Trophoblast cell (in vitro differentiated cells and primary cell): ENCODE measurements at regions not wholly inside any gene's neighbourhood (a gene's known extent, or its start where the extent isn't known, plus 50 kb on each side); places are given as distances from the start of the nearest gene placed in this dataset.

Experiments
- DNase-seq, 2 donors: peaks; one replicate each; pipeline ENCODE4 v3.0.0-alpha.2; 2016
- H2AFZ ChIP-seq: 2 replicates; pipeline ENCODE4 v1.6.1; 2013; ENCODE audit warnings: low read length, moderate library complexity, mild to moderate bottlenecking; ENCODE audit not compliant: insufficient read depth, poor library complexity
- H2AK5ac ChIP-seq: 2 replicates; pipeline ENCODE4 v1.6.1; 2013; ENCODE audit warnings: mild to moderate bottlenecking, low read length
- H2BK120ac ChIP-seq: 2 replicates; pipeline ENCODE4 v1.6.1; 2013; ENCODE audit warnings: low read length, mild to moderate bottlenecking, moderate library complexity; ENCODE audit not compliant: insufficient read depth, poor library complexity
- H2BK12ac ChIP-seq: 2 replicates; pipeline ENCODE4 v1.6.1; 2013; ENCODE audit warnings: mild to moderate bottlenecking, low read length, moderate library complexity
- H2BK5ac ChIP-seq: 2 replicates; pipeline ENCODE4 v1.6.1; 2013; ENCODE audit warnings: low read length, low read depth, moderate library complexity, mild to moderate bottlenecking; ENCODE audit not compliant: poor library complexity
- H3K14ac ChIP-seq: 2 replicates; pipeline ENCODE4 v1.6.1; 2013; ENCODE audit warnings: mild to moderate bottlenecking, low read length
- H3K18ac ChIP-seq: 2 replicates; pipeline ENCODE4 v1.6.1; 2013; ENCODE audit warnings: mild to moderate bottlenecking, low read length
- H3K23ac ChIP-seq: 2 replicates; pipeline ENCODE4 v1.6.1; 2013; ENCODE audit warnings: low read length
- H3K27ac ChIP-seq: 2 replicates; pipeline ENCODE4 v1.5.1; 2013; ENCODE audit warnings: low read depth, mild to moderate bottlenecking, inconsistent platforms, low read length, moderate library complexity
- H3K27me3 ChIP-seq: 2 replicates; pipeline ENCODE4 v1.6.1; 2013; ENCODE audit warnings: inconsistent platforms, mild to moderate bottlenecking, low read length, moderate library complexity; ENCODE audit not compliant: insufficient read depth
- H3K36me3 ChIP-seq, 2 experiments: 1 replicate in 1 of 2; 2 replicates in 1 of 2; pipeline ENCODE4 v1.6.1; 2013; ENCODE audit warnings: low read length in 2 of 2, mild to moderate bottlenecking in 2 of 2, moderate library complexity in 1 of 2; ENCODE audit not compliant: insufficient read depth in 2 of 2, control insufficient read depth in 1 of 2
- H3K4ac ChIP-seq: 2 replicates; pipeline ENCODE4 v1.6.1; 2013; ENCODE audit warnings: low read depth, mild to moderate bottlenecking, low read length, moderate library complexity
- H3K4me1 ChIP-seq, 2 experiments: 1 replicate in 1 of 2; 2 replicates in 1 of 2; pipeline ENCODE4 v1.6.1; 2013; ENCODE audit warnings: low read length in 2 of 2, mild to moderate bottlenecking in 2 of 2, moderate library complexity in 1 of 2; ENCODE audit not compliant: insufficient read depth in 2 of 2, control insufficient read depth in 1 of 2
- H3K4me2 ChIP-seq: 2 replicates; pipeline ENCODE4 v1.6.1; 2013; ENCODE audit warnings: inconsistent platforms, mild to moderate bottlenecking, low read length, moderate library complexity
- H3K4me3 ChIP-seq: 2 replicates; pipeline ENCODE4 v1.5.1; 2013; ENCODE audit warnings: mild to moderate bottlenecking, low read depth, low read length, inconsistent platforms
- H3K79me1 ChIP-seq: one replicate; pipeline ENCODE4 v1.6.1; 2013; ENCODE audit warnings: low read length
- H3K79me2 ChIP-seq: 2 replicates; pipeline ENCODE4 v1.6.1; 2013; ENCODE audit warnings: low read length, mild to moderate bottlenecking; ENCODE audit not compliant: control insufficient read depth, insufficient read depth, poor library complexity
- H3K9ac ChIP-seq: 2 replicates; pipeline ENCODE4 v1.6.1; 2013; ENCODE audit warnings: mild to moderate bottlenecking, low read length
- H3K9me3 ChIP-seq: 2 replicates; pipeline ENCODE4 v1.6.1; 2013; ENCODE audit warnings: low read depth, mild to moderate bottlenecking, control low read depth, inconsistent platforms, low read length; ENCODE audit not compliant: insufficient read depth
- H4K12ac ChIP-seq: 2 replicates; pipeline ENCODE4 v1.6.1; 2013; ENCODE audit warnings: low read depth, mild to moderate bottlenecking, low read length, moderate library complexity
- H4K8ac ChIP-seq: 2 replicates; pipeline ENCODE4 v1.6.1; 2013; ENCODE audit warnings: low read depth, mild to moderate bottlenecking, low read length, moderate library complexity
- H4K91ac ChIP-seq: one replicate; pipeline ENCODE4 v1.6.1; 2013; ENCODE audit warnings: low read depth, mild to moderate bottlenecking, low read length, moderate library complexity
- WGBS: extraction: QIAGEN DNeasy Blood & Tissue Kit; methylation state at CpG from one replicate; pipeline ENCODE4 v1.1.7; 2013; ENCODE audit warnings: missing lambda C conversion rate; ENCODE audit not compliant: insufficient read length, insufficient coverage; ENCODE audit errors: extremely low coverage; 5-methylcytosine and 5-hydroxymethylcytosine counted together

DNA sequence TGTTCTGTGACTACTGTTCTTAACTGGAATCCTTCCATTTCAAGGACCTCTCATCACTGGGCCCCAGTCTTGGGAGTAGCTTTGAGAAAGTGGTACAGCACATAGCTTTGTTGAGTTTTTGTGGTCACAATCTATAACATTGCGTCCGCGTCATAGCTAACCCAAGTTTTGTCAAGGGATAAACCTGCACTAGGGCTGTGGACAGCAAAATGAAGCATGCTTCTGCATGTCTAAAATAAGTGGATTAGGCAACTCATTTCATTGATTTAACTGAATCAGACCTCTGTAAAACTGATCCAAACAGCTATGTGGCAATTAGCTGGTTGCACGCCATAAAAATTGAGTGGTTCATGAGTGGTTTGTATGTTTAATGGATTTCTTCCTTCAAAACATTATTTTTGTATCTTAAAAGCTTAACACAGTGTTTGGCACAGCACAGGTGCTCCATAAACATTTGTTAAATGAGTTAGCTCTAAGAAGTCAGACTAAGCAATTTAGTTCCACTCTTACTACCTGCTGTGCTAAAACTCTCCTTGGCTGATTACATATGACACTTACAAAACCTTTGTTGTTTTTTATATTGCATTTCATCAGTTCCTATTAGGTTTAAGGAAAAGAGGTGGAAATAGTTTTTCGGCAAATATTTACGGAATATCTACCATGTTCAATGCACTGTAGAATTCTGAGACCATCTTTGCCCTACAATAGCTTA, 160.3 kb upstream of the ATXN1 start:
- H4K91ac ChIP-seq = no peak overlapping the region
- H3K14ac ChIP-seq = no peak overlapping the region
- no peaks in the 10 kb centered on the region for H3K9me3 ChIP-seq
- H3K4me3 ChIP-seq = no peak overlapping the region
- WGBS = no CpG with 5 or more reads among the region's 6 CpGs
- no peaks in the 10 kb centered on the region for H3K27me3 ChIP-seq
- no peak overlapping the region for H4K8ac ChIP-seq
- no peaks in the 10 kb centered on the region for H3K79me2 ChIP-seq
- H4K12ac ChIP-seq = no peak overlapping the region
- H3K4me1 ChIP-seq = no peaks in the 10 kb centered on the region
- no peaks in the 10 kb centered on the region for H3K79me1 ChIP-seq
- H3K27ac ChIP-seq = no peak overlapping the region
- no peak overlapping the region for H3K4ac ChIP-seq
- H3K9ac ChIP-seq = no peak overlapping the region
- H2AK5ac ChIP-seq = no peak overlapping the region
- no peak for DNase-seq
- H2AFZ ChIP-seq = no peak overlapping the region
- no peaks in the 10 kb centered on the region for H3K36me3 ChIP-seq
- no peak overlapping the region for H3K23ac ChIP-seq
- H2BK12ac ChIP-seq = no peak overlapping the region
- no peak overlapping the region for H3K18ac ChIP-seq
- no peak overlapping the region for H2BK5ac ChIP-seq
- no peak overlapping the region for H3K4me2 ChIP-seq
- H2BK120ac ChIP-seq = no peak overlapping the region

- Histone ChIP-seq H3K27ac (no peak overlapping the region), H3K4me3 (no peak overlapping the region), H3K9ac (no peak overlapping the region), H3K27me3 (no peaks in the 10 kb centered on the region), H2AFZ (no peak overlapping the region), H3K9me3 (no peaks in the 10 kb centered on the region), H2BK12ac (no peak overlapping the region), H3K18ac (no peak overlapping the region), H3K14ac (no peak overlapping the region), H3K4me1 (no peaks in the 10 kb centered on the region), H3K4me2 (no peak overlapping the region), H2BK5ac (no peak overlapping the region), H4K91ac (no peak overlapping the region), H3K79me1 (no peaks in the 10 kb centered on the region), H3K23ac (no peak overlapping the region), H4K8ac (no peak overlapping the region), H2AK5ac (no peak overlapping the region), H3K79me2 (no peaks in the 10 kb centered on the region), H4K12ac (no peak overlapping the region), H3K36me3 (no peaks in the 10 kb centered on the region), H3K4ac (no peak overlapping the region), H2BK120ac (no peak overlapping the region)
- no peak for DNase-seq
- WGBS = no CpG with 5 or more reads among the region's 10 CpGs
Observed at GRCh38 chr6:16918586-16918985, 157.3 kb upstream of the ATXN1 start.

GRCh38 chr6:16914184-16914583, 152.9 kb upstream of the ATXN1 start:
- Histone ChIP-seq H3K23ac (no peak overlapping the region), H3K9me3 (no peaks in the 10 kb centered on the region), H2BK120ac (no peak overlapping the region), H3K4me2 (no peak overlapping the region), H3K4me3 (no peak overlapping the region), H2AK5ac (no peak overlapping the region), H2BK12ac (no peak overlapping the region), H3K14ac (no peak overlapping the region), H3K27ac (no peak overlapping the region), H3K4ac (no peak overlapping the region), H2BK5ac (no peak overlapping the region), H4K91ac (no peak overlapping the region), H3K9ac (no peak overlapping the region), H4K8ac (no peak overlapping the region), H3K36me3 (no peaks in the 10 kb centered on the region), H2AFZ (no peak overlapping the region), H3K4me1 (peaks cover 3 to 4% of the 10 kb centered on the region in 2 experiments), H3K79me2 (no peaks in the 10 kb centered on the region), H4K12ac (no peak overlapping the region), H3K27me3 (no peaks in the 10 kb centered on the region), H3K18ac (no peak overlapping the region), H3K79me1 (no peaks in the 10 kb centered on the region)
- DNase-seq = no peak
- WGBS = no CpG with 5 or more reads among the region's 3 CpGs

DNA sequence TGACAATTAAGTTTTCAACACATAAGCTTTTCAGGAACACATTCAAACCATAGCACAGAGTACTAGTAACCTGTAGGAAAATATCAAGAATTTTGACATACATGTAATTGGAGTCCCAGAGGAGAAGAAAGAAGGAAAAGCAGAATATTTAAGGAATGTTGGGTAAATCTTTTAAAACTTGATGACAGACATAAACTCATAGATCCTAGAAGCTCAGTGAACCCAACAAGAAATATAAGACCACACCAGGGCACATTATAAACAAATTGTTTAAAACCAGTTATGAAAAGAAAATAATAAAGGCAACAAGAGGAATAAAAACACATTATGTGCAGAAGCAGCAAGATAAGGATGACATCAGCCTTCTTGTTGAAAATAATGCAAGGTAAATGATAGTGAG, 151.5 kb upstream of the ATXN1 start:
- Histone ChIP-seq H2BK120ac (no peak overlapping the region), H3K79me1 (no peaks in the 10 kb centered on the region), H2BK12ac (no peak overlapping the region), H3K4ac (no peak overlapping the region), H4K91ac (no peak overlapping the region), H3K23ac (no peak overlapping the region), H4K8ac (no peak overlapping the region), H3K27ac (no peak overlapping the region), H3K4me2 (no peak overlapping the region), H3K79me2 (no peaks in the 10 kb centered on the region), H2AK5ac (no peak overlapping the region), H3K4me1 (peaks cover 3 to 4% of the 10 kb centered on the region in 2 experiments), H2AFZ (no peak overlapping the region), H3K18ac (no peak overlapping the region), H2BK5ac (no peak overlapping the region), H3K27me3 (no peaks in the 10 kb centered on the region), H3K9ac (no peak overlapping the region), H3K14ac (no peak overlapping the region), H3K4me3 (no peak overlapping the region), H3K36me3 (no peaks in the 10 kb centered on the region), H3K9me3 (no peaks in the 10 kb centered on the region), H4K12ac (no peak overlapping the region)
- no peak for DNase-seq
